C4-2B (cell line): ENCODE measurements at regions not wholly inside any gene's neighbourhood (a gene's known extent, or its start where the extent isn't known, plus 50 kb on each side); places are given as distances from the start of the nearest gene placed in this dataset.

Experiments used
- H3K27ac ChIP-seq: fragments of 450-650 bp; 2 replicates; pipeline ENCODE4 v1.5.1; 2017
- ZFX ChIP-seq: fragments of 450-650 bp; IDR thresholded peaks from 2 replicates; pipeline ENCODE4 v1.6.1; 2017
- TF ChIP-seq, protein P1 (sequence below): fragments of 450-650 bp; conservative IDR thresholded peaks from 2 replicates; pipeline ENCODE4 v1.5.1; 2017; ENCODE audit warnings: mild to moderate bottlenecking

DNA sequence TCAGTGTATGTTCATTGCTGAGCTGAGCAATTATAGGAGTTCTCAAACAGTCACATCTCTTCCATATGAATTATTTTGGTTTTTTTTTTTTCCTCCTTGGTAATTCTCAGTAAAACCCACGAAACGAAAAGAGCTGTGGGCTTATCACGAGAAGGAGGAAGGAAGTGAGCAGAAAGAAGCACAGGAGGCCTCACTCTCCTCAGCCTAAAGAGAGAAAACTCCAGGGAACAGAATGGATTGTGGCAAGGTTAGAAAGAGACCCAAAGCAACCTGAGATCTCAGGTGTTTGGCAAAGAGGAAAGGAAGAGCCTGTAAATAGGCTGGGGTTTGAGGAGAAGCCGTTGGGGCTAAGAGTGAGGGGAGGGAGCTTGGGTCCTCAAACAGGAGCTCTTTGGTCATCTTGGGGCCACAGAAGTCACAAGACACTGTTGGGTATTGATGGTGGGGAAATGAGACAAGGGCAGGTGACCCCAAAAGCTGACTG is 67.8 kb upstream of the CITED2 start:
- TF ChIP-seq ZFX, result no peak
- no peak overlapping the region for H3K27ac ChIP-seq

DNA sequence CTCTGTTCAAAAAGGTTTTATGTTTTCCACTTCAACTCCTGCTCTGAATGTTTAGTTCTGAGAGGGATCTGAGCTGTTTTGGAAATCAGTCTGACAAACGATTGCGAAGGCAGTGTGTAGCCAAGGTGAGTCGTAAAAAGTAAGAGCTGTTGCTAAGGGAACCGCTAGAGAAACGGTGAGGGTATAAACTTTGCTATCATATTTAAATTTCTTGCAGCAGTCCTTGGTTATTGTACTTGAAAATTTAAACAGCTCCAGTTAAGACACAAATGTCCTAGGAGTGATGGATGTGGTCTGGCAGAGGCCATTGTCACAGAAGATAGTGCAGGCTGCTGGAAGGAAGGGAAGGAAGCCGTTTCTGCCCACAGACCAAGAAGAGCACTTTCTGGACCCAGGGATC is 64.9 kb upstream of the CITED2 start:
- no peak for TF ChIP-seq ZFX
- TF ChIP-seq, protein P1, sequence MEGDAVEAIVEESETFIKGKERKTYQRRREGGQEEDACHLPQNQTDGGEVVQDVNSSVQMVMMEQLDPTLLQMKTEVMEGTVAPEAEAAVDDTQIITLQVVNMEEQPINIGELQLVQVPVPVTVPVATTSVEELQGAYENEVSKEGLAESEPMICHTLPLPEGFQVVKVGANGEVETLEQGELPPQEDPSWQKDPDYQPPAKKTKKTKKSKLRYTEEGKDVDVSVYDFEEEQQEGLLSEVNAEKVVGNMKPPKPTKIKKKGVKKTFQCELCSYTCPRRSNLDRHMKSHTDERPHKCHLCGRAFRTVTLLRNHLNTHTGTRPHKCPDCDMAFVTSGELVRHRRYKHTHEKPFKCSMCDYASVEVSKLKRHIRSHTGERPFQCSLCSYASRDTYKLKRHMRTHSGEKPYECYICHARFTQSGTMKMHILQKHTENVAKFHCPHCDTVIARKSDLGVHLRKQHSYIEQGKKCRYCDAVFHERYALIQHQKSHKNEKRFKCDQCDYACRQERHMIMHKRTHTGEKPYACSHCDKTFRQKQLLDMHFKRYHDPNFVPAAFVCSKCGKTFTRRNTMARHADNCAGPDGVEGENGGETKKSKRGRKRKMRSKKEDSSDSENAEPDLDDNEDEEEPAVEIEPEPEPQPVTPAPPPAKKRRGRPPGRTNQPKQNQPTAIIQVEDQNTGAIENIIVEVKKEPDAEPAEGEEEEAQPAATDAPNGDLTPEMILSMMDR, result no peak
- H3K27ac ChIP-seq, result no peak overlapping the region

DNA sequence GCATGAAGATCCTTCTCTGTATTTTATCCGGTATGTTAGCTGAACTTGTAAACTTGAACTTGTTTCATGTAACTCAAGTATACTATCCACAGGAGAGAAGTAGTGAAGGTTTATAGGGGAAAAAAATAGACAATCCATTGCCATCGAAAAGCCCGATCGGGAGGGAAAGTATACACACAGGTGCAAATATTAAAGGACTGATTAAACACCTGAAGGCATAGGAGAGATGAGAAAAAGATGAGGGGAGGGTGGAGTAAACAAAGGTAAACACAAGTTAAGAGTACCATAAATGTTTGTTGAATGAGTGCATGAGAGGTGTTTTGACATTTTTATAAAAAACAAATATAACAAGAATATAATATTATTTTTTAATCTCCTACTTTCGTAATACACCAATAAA is 64.3 kb upstream of the CITED2 start:
- no peak for TF ChIP-seq ZFX
- TF ChIP-seq, protein P1, result no peak
- H3K27ac ChIP-seq, result no peak overlapping the region

DNA sequence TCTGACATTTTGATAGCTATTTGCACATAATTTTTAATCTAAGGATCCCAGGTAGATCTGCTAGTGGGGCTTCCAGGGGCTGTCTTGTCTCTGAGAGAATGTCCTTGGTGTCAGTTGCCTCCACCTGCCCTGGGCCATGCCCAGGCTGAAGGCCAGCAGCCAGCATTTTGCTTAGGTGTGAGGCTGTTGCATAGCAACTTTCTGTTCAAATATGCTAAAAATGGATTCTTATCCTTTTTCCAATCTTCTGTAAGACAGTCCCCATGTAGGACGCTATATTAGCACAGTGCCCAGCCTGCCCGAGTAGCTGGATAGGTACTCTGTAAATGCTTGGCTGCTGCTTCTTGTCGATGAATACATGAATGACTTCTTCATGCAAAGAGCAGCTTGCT is 62.5 kb upstream of the CITED2 start:
- TF ChIP-seq, protein P1, result no peak
- no peak overlapping the region for H3K27ac ChIP-seq

DNA sequence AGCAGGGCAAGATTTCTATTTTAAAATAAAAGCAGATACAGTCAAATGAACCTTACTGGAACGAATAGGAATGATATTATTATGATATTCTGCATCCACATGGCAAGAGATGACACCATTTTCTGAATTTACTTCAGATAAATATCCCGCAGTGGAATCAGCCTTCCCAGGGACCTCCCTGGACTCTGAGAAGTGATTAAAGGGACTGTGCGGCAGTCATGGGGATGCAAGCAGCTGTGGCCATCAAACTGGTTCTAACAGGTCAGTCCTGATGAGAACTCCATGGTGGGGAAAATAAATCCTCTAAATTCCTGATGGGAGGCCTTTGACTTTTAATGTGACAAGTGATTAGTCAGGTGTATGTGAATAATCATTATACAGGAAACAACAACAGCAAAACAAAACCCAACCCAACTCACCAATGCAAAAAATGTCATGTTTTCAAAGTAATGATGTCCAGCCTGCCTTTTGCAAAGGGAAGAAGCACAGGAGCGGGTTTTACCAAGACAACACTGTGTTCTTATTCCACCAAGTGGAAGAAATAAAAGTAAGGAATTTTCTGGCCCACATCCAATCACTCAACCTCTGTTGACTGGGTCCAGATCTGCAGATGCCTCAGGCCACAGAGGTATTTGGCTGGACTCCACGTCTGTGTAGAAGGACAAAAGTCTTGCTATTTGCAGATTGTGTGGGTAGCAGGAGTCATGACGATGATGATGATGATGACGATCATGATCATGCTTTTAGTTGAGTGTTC is 61.9 kb upstream of the CITED2 start:
- no peak overlapping the region for H3K27ac ChIP-seq
- TF ChIP-seq, protein P1, result no peak
- TF ChIP-seq ZFX, result no peak

DNA sequence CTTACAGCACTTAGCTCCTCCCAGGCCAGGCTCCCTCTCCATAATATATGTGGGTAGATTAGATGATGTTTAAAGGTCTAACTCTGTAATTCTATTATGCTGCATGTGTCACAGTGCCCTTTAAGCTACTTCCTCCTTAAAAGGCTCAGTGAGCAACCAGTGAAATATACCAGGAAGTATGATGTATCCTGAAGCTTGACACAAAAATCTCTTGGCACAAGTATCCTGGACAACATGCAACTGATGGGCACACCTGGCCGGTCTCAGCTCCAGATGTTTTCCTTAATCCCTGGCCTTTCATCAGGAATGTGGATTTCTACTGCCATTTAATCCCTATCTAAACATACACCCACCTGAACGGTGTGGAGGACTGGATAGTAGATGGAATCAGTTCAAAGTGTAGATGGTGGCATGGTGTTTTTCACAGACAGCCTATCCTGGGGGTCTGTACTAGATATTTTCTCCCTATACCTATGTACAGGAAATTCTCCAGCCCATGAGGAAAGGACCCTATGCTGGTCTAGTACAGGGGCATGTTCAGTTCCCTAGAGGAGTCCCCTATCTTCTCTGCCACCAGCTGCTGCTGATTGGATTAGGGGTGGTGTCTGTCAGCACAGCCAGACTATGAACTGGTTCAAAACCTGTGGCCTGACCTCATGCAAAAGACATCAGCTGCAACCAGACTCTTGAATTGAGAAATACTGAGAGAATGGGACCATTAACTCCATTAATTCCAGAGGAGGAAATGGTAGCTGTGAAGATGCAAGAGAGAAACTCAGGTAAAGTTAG is 59.4 kb upstream of the CITED2 start:
- TF ChIP-seq, protein P1, result no peak
- no peak for TF ChIP-seq ZFX
- H3K27ac ChIP-seq, result no peak overlapping the region

DNA sequence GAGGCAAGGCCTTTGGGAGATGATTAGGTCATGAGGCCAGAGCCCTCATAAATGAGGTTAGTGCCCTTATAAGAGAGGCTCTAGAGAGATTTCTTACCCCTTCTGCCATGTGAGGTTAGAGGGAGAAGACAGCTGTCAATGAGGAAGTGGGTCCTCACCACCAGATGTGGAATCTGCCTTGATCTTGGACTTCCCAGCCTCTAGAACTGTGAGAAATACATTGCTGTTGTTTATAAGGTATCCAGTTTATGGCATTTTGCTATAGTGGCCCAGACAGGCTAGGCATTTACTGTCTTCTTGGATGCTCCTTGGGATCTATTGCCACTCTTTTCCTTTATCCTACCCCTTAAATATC is 57.1 kb upstream of the CITED2 start:
- TF ChIP-seq ZFX, result no peak
- TF ChIP-seq, protein P1, result no peak

More for the DNA sequence above, 57.1 kb upstream of the CITED2 start:
- no peak overlapping the region for H3K27ac ChIP-seq
